ENCODE measurements at regions not wholly inside any gene's neighbourhood (a gene's known extent, or its start where the extent isn't known, plus 50 kb on each side); places are given as distances from the start of the nearest gene placed in this dataset.
"Not testable (repeated sequence)": the region's sequence is repeated elsewhere in the genome, so short reads cannot be mapped to it uniquely, and the experiment has no call there.

GRCh38 chr2:176573612-176574483 is 304.6 kb downstream of the MTX2 start:
- no peak for DNase-seq
- Mint-ChIP-seq H3K36me3 (ENCODE audit: unreplicated experiment) (no peaks in the 10 kb centered on the region), H3K4me3 (ENCODE audit: unreplicated experiment) (no peak overlapping the region), H3K27me3 (ENCODE audit: unreplicated experiment) (no peaks in the 10 kb centered on the region), H3K4me1 (ENCODE audit: low read depth, unreplicated experiment) (peaks cover 11% of the 10 kb centered on the region), H3K27ac (ENCODE audit: unreplicated experiment) (no peak overlapping the region), H3K9me3 (ENCODE audit: unreplicated experiment) (no peaks in the 10 kb centered on the region)
- no peak for TF ChIP-seq CTCF (IDR thresholded peaks at IDR 0.05; ENCODE audit: partially characterized antibody, unreplicated experiment)

- Mint-ChIP-seq H3K4me1 (ENCODE audit: low read depth, unreplicated experiment) (peaks cover 6% of the 10 kb centered on the region), H3K36me3 (ENCODE audit: unreplicated experiment) (no peaks in the 10 kb centered on the region), H3K27me3 (ENCODE audit: unreplicated experiment) (no peaks in the 10 kb centered on the region), H3K9me3 (ENCODE audit: unreplicated experiment) (no peaks in the 10 kb centered on the region), H3K4me3 (ENCODE audit: unreplicated experiment) (no peak overlapping the region), H3K27ac (ENCODE audit: unreplicated experiment) (no peak overlapping the region)
- DNase-seq, result no peak
- no peak for TF ChIP-seq CTCF (IDR thresholded peaks at IDR 0.05; ENCODE audit: partially characterized antibody, unreplicated experiment)
Measured at GRCh38 chr2:176574484-176575236, 305.4 kb downstream of the MTX2 start.

GRCh38 chr2:176575237-176575744 is 306.0 kb downstream of the MTX2 start:
- no peak for DNase-seq
- H3K4me1 Mint-ChIP-seq (ENCODE audit: low read depth, unreplicated experiment), result no peaks in the 10 kb centered on the region
- no peaks in the 10 kb centered on the region for H3K27me3 Mint-ChIP-seq (ENCODE audit: unreplicated experiment)
- H3K9me3 Mint-ChIP-seq (ENCODE audit: unreplicated experiment), result no peaks in the 10 kb centered on the region
- TF ChIP-seq CTCF (IDR thresholded peaks at IDR 0.05; ENCODE audit: partially characterized antibody, unreplicated experiment), result no peak
- H3K27ac Mint-ChIP-seq (ENCODE audit: unreplicated experiment), result no peak overlapping the region
- no peaks in the 10 kb centered on the region for H3K36me3 Mint-ChIP-seq (ENCODE audit: unreplicated experiment)
- no peak overlapping the region for H3K4me3 Mint-ChIP-seq (ENCODE audit: unreplicated experiment)

GRCh38 chr2:176577054-176577453 is 307.8 kb downstream of the MTX2 start:
- H3K4me1 Mint-ChIP-seq (ENCODE audit: low read depth, unreplicated experiment), result no peaks in the 10 kb centered on the region
- no peaks in the 10 kb centered on the region for H3K9me3 Mint-ChIP-seq (ENCODE audit: unreplicated experiment)
- no peak for DNase-seq
- no peak overlapping the region for H3K27ac Mint-ChIP-seq (ENCODE audit: unreplicated experiment)
- H3K27me3 Mint-ChIP-seq (ENCODE audit: unreplicated experiment), result no peaks in the 10 kb centered on the region
- no peak for TF ChIP-seq CTCF (IDR thresholded peaks at IDR 0.05; ENCODE audit: partially characterized antibody, unreplicated experiment)
- H3K36me3 Mint-ChIP-seq (ENCODE audit: unreplicated experiment), result no peaks in the 10 kb centered on the region
- H3K4me3 Mint-ChIP-seq (ENCODE audit: unreplicated experiment), result no peak overlapping the region

GRCh38 chr2:176578292-176578691 is 309.1 kb downstream of the MTX2 start:
- H3K4me3 Mint-ChIP-seq (ENCODE audit: unreplicated experiment); H3K27me3 Mint-ChIP-seq (ENCODE audit: unreplicated experiment); DNase-seq; H3K36me3 Mint-ChIP-seq (ENCODE audit: unreplicated experiment); H3K27ac Mint-ChIP-seq (ENCODE audit: unreplicated experiment); H3K9me3 Mint-ChIP-seq (ENCODE audit: unreplicated experiment); H3K4me1 Mint-ChIP-seq (ENCODE audit: low read depth, unreplicated experiment): not testable (repeated sequence)
